ENCODE measurements at regions not wholly inside any gene's neighbourhood (a gene's known extent, or its start where the extent isn't known, plus 50 kb on each side); places are given as distances from the start of the nearest gene placed in this dataset.

GRCh38 chr16:85989376-85989775 is 90.4 kb downstream of the IRF8 start:
- DNase-seq (no peak), ATAC-seq (no peak), FAIRE-seq (no peak)
- Histone ChIP-seq H3K4me3 (no peak overlapping the region), H3K9me3 (no peaks in the 10 kb centered on the region), H3K27ac (no peak overlapping the region), H3K36me3 (no peaks in the 10 kb centered on the region), H3K27me3 (peaks cover 0 to 2% (median 0%) of the 10 kb centered on the region in 4 donors), H3K4me1 (no peaks in the 10 kb centered on the region)
- intact Hi-C loops (cut with DNase I): loop anchor here in 2 of 3 donors (10.0 kb wide), 1 partner anchor 165 kb away; no protein-coding TSS in a partner anchor
- no peak for TF ChIP-seq CTCF (IDR thresholded peaks at IDR 0.05)
- WGBS, 2 donors: 49 to 67% methylated on average over 5 of the region's 5 CpGs

- H3K36me3 ChIP-seq: no peaks in the 10 kb centered on the region
- H3K9me3 ChIP-seq: no peaks in the 10 kb centered on the region
- no peaks in the 10 kb centered on the region for H3K4me1 ChIP-seq
- no peak overlapping the region for H3K27ac ChIP-seq
- ATAC-seq (no peak), FAIRE-seq (no peak), DNase-seq (no peak)
- no peak for TF ChIP-seq CTCF (IDR thresholded peaks at IDR 0.05)
- no peaks in the 10 kb centered on the region for H3K27me3 ChIP-seq
- 43 to 59% methylated on average over 15 of the region's 15 CpGs for WGBS, 2 donors
- H3K4me3 ChIP-seq: no peak overlapping the region
- intact Hi-C loops (cut with DNase I): loop anchor here in 2 of 3 donors (10.0 kb wide), 1 partner anchor 165 kb away; no protein-coding TSS in a partner anchor
Measured at GRCh38 chr16:85989863-85990643, 91.1 kb downstream of the IRF8 start.

GRCh38 chr16:85990861-85991301 is 91.9 kb downstream of the IRF8 start:
- H3K4me1 ChIP-seq: no peaks in the 10 kb centered on the region
- no peak overlapping the region for H3K4me3 ChIP-seq
- H3K27ac ChIP-seq: no peak overlapping the region
- H3K36me3 ChIP-seq: no peaks in the 10 kb centered on the region
- FAIRE-seq: no peak
- H3K9me3 ChIP-seq: no peaks in the 10 kb centered on the region
- no peak for DNase-seq
- no peak for ATAC-seq
- intact Hi-C loops (cut with DNase I): no loop called here
- 83 to 85% methylated on average over 12 of the region's 12 CpGs for WGBS, 2 donors
- no peaks in the 10 kb centered on the region for H3K27me3 ChIP-seq
- no peak for TF ChIP-seq CTCF (IDR thresholded peaks at IDR 0.05)

DNA sequence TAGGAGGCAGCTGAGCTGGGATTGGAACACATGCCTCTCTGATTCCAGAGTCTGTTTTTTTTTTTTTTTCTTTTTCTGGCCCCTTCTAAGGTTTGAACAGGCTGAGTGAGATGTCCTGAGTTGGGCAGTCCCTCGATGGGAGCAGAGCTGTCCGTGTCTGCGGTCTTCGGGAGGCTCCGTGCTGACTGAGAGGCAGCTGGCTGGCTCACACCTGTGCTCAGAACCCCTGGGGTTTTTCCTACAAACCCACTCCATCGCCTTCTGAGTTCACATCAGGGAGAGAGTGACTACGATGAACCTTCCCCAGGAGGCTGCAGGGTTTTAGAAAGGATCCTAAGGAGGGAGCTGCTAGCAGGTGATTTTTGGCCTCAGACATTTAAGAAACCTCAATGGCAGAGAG is 92.5 kb downstream of the IRF8 start:
- FAIRE-seq: no peak
- Histone ChIP-seq H3K9me3 (no peaks in the 10 kb centered on the region), H3K36me3 (no peaks in the 10 kb centered on the region), H3K4me1 (no peaks in the 10 kb centered on the region), H3K4me3 (no peak overlapping the region), H3K27me3 (no peaks in the 10 kb centered on the region), H3K27ac (no peak overlapping the region)
- no peak for DNase-seq
- TF ChIP-seq CTCF (IDR thresholded peaks at IDR 0.05): no peak
- no peak for ATAC-seq
- 69 to 72% methylated on average over 7 of the region's 7 CpGs for WGBS, 2 donors
- intact Hi-C loops (cut with DNase I): no loop called here

- Histone ChIP-seq H3K27me3 (no peaks in the 10 kb centered on the region), H3K4me3 (no peak overlapping the region), H3K27ac (no peak overlapping the region), H3K4me1 (no peaks in the 10 kb centered on the region), H3K9me3 (no peaks in the 10 kb centered on the region), H3K36me3 (no peaks in the 10 kb centered on the region)
- no peak for DNase-seq
- no peak for FAIRE-seq
- 68 to 74% methylated on average over 5 of the region's 5 CpGs for WGBS, 2 donors
- intact Hi-C loops (cut with DNase I): no loop called here
- no peak for TF ChIP-seq CTCF (IDR thresholded peaks at IDR 0.05)
- ATAC-seq: no peak
Measured at GRCh38 chr16:85991856-85992255, 92.9 kb downstream of the IRF8 start.

Data from pancreas (tissue), 10 donors.